HepG2 (cell line): ENCODE measurements at regions not wholly inside any gene's neighbourhood (a gene's known extent, or its start where the extent isn't known, plus 50 kb on each side); places are given as distances from the start of the nearest gene placed in this dataset.

Source experiments
- ATAC-seq: fragments of 200-7000 bp; cut with Tn5 transposase; 3 replicates; pipeline ENCODE4 v1.9.1; 2020; ENCODE audit warnings: mild to moderate bottlenecking, moderate library complexity
- BruUV-seq: library from RNA; stranded (reverse); fragments of 400-500 nt; replicated peaks from 2 replicates; lab custom pipeline; 2021; lab: Mats Ljungman, UMichigan
- CTCF ChIA-PET: fragments of 300-600 bp; formaldehyde crosslinking; extraction: SDS; loops from one replicate; lab custom pipeline; 2021; ENCODE audit warnings: low total read pairs, inconsistent platforms, low intra/inter-chr PET ratio; lab: Yijun Ruan, JAX
- POLR2A ChIA-PET: fragments of 350-600 bp; sonication (Branson Sonifier 250); formaldehyde crosslinking; loops from one replicate; lab custom pipeline; 2020; ENCODE audit warnings: antibody characterized with exemption, inconsistent platforms; lab: Yijun Ruan, JAX
- DNase-seq: peaks from one replicate; pipeline ENCODE4 v3.0.0-alpha.2; 2015; ENCODE audit warnings: low spot score
- FAIRE-seq: peaks from 3 replicates; lab custom pipeline; 2011; peaks lifted over from hg19 to GRCh38; lab: Jason Lieb, UNC
- H2AFZ ChIP-seq: one replicate; pipeline ENCODE4 v1.6.1; 2011; ENCODE audit warnings: low read length, inconsistent platforms
- H3K27ac ChIP-seq: fragments of 300-600 bp; 3 replicates; pipeline ENCODE4 v1.8.0; 2011; ENCODE audit warnings: mixed run types, mild to moderate bottlenecking, mixed read lengths, low read length, inconsistent platforms; ENCODE audit not compliant: insufficient read depth; ENCODE audit errors: extremely low read length
- H3K27me3 ChIP-seq, 2 experiments: fragments of 200-600 bp in 1 of 2; 2 replicates in 1 of 2; 3 replicates in 1 of 2; pipeline versions ENCODE4 v1.6.0 to v1.8.0; 2011; ENCODE audit warnings: low read length in 2 of 2, mild to moderate bottlenecking in 2 of 2, moderate library complexity in 2 of 2, inconsistent platforms in 1 of 2; ENCODE audit not compliant: insufficient read depth in 2 of 2, control insufficient read depth in 1 of 2
- H3K36me3 ChIP-seq, 2 experiments: fragments of 200-600 bp in 1 of 2; replicated peaks in 1 of 2; 2 replicates in 1 of 2; 3 replicates in 1 of 2; pipeline versions ENCODE4 v1.5.1 to v1.8.0; 2011; ENCODE audit warnings: low read length in 2 of 2, inconsistent platforms in 1 of 2; ENCODE audit not compliant: insufficient read depth in 2 of 2, control insufficient read depth in 1 of 2
- H3K4me1 ChIP-seq: 2 replicates; pipeline ENCODE4 v1.5.1; 2012; ENCODE audit warnings: low read length, inconsistent platforms; ENCODE audit not compliant: insufficient read depth
- H3K4me2 ChIP-seq: 2 replicates; pipeline ENCODE4 v1.6.0; 2011; ENCODE audit warnings: low read depth, low read length, inconsistent platforms
- H3K4me3 ChIP-seq, 3 experiments: fragments of 200-600 bp in 1 of 3; sonication (generic), shearing (Covaris generic) in 1 of 3; replicated peaks in 1 of 3; 2 replicates each; pipeline ENCODE4 v1.5.1; 2011 to 2016; ENCODE audit warnings: low read length in 3 of 3, inconsistent platforms in 2 of 3, low read depth in 2 of 3, mild to moderate bottlenecking in 2 of 3, control low read depth in 1 of 3, mixed read lengths in 1 of 3; ENCODE audit not compliant: insufficient read depth in 1 of 3
- H3K79me2 ChIP-seq: one replicate; pipeline ENCODE4 v1.6.1; 2011; ENCODE audit warnings: low read length, inconsistent platforms; ENCODE audit not compliant: insufficient read depth
- H3K9ac ChIP-seq: 2 replicates; pipeline ENCODE4 v1.6.0; 2011; ENCODE audit warnings: mild to moderate bottlenecking, low read depth, low read length, inconsistent platforms; ENCODE audit not compliant: insufficient read depth
- H3K9me3 ChIP-seq: 2 replicates; pipeline ENCODE4 v1.5.1; 2012; ENCODE audit warnings: mild to moderate bottlenecking, low read length
- H4K20me1 ChIP-seq: 2 replicates; pipeline ENCODE4 v1.6.0; 2011; ENCODE audit warnings: inconsistent platforms, mild to moderate bottlenecking, low read length, moderate library complexity; ENCODE audit not compliant: insufficient read depth
- IRF2 ChIP-seq: IDR thresholded peaks from 2 replicates; pipeline ENCODE4 v1.6.1; 2018; ENCODE audit warnings: missing genetic modification reagents, missing compliant biosample characterization
- JUN ChIP-seq: sonication (generic); formaldehyde crosslinking; IDR thresholded peaks from 2 replicates; pipeline ENCODE4 v1.4.0; 2020; ENCODE audit warnings: mild to moderate bottlenecking, missing genetic modification reagents
- REPIN1 ChIP-seq: sonication (generic); formaldehyde crosslinking; IDR thresholded peaks from 2 replicates; pipeline ENCODE4 v1.8.0; 2022; ENCODE audit warnings: missing genetic modification reagents, low read depth, mild to moderate bottlenecking, borderline replicate concordance
- TOE1 ChIP-seq: sonication (generic); formaldehyde crosslinking; IDR thresholded peaks from 2 replicates; pipeline ENCODE4 v1.4.0; 2020; ENCODE audit warnings: mild to moderate bottlenecking, missing genetic modification reagents
- ZMYM4 ChIP-seq: sonication (generic); formaldehyde crosslinking; IDR thresholded peaks from 2 replicates; pipeline ENCODE4 v1.8.1; 2023; ENCODE audit warnings: mild to moderate bottlenecking, missing genetic modification reagents
- WGBS: methylation state at CpG from one replicate; pipeline ENCODE4 v1.1.6; 2017; ENCODE audit warnings: low lambda C conversion rate; 5-methylcytosine and 5-hydroxymethylcytosine counted together
- in situ Hi-C: cut with HindIII; loops from 2 replicates; pipeline ENCODE4 v1.10.0; 2017; ENCODE audit warnings: low pct_unique_long_range_greater_than_20kb; ENCODE audit not compliant: extremely low pct_ligation_motif_present
- intact Hi-C: fragments of 100-400 bp; cut with micrococcal nuclease; formaldehyde crosslinking; loops from one replicate; pipeline ENCODE4 v1.10.0; 2022; ENCODE audit not compliant: unreplicated experiment
- TF ChIP-seq, protein P1 (sequence below): sonication (generic); formaldehyde crosslinking; IDR thresholded peaks from 2 replicates; pipeline ENCODE4 v1.4.0; 2020; ENCODE audit warnings: missing genetic modification reagents, borderline replicate concordance
- TF ChIP-seq, protein P2 (sequence below), 2 experiments: fragments of 450-650 bp in 1 of 2; sonication (generic) in 1 of 2; formaldehyde crosslinking in 1 of 2; IDR thresholded peaks; 2 replicates each; pipeline versions ENCODE4 v1.6.1 to v1.8.0; 2016 to 2022; ENCODE audit warnings: antibody characterized with exemption in 1 of 2, mild to moderate bottlenecking in 1 of 2, missing genetic modification reagents in 1 of 2

DNA sequence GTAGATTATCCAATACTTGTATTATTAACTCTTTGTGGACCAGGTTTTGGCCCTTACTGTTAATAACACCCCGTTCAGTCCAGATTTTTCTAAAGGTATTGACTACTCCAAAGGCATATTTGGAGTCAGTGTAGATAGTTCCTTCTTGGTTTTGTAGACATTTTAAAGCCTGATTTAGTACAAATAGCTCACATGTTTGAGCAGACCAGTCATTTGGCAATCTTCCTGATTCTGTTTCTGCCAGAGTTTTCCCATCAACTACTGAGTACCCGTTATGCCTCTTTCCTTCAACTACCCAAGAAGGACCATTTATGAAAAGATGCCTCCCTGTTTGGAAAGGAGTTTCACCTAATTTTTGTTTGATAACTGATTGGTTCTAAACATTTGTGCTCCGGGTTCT, 82.0 kb downstream of the CHCHD4 start:
- CTCF ChIA-PET: no interaction called here
- BruUV-seq: no TSS peak
- no peak overlapping the region for H3K9ac ChIP-seq
- no peak overlapping the region for H3K27ac ChIP-seq
- FAIRE-seq: no peak
- H3K36me3 ChIP-seq: no peaks in the 10 kb centered on the region
- no peaks in the 10 kb centered on the region for H4K20me1 ChIP-seq
- peaks cover 0 to 13% of the 10 kb centered on the region in 2 experiments; a peak in 2 of 5 replicates for H3K27me3 ChIP-seq
- H3K4me3 ChIP-seq: no peak overlapping the region
- WGBS: 12% methylated on average over 3 of the region's 3 CpGs
- in situ Hi-C loops (no loop called here), intact Hi-C loops (no loop called here)
- no peak for ATAC-seq
- POLR2A ChIA-PET: no interaction called here
- H3K79me2 ChIP-seq: no peaks in the 10 kb centered on the region
- no peak overlapping the region for H2AFZ ChIP-seq
- no peak overlapping the region for H3K4me2 ChIP-seq
- TF ChIP-seq IRF2 (no peak), TOE1 (CRISPR knock-in tag) (no peak), REPIN1 (CRISPR knock-in tag) (no peak), JUN (no peak), ZMYM4 (no peak)
- TF ChIP-seq, protein P1, sequence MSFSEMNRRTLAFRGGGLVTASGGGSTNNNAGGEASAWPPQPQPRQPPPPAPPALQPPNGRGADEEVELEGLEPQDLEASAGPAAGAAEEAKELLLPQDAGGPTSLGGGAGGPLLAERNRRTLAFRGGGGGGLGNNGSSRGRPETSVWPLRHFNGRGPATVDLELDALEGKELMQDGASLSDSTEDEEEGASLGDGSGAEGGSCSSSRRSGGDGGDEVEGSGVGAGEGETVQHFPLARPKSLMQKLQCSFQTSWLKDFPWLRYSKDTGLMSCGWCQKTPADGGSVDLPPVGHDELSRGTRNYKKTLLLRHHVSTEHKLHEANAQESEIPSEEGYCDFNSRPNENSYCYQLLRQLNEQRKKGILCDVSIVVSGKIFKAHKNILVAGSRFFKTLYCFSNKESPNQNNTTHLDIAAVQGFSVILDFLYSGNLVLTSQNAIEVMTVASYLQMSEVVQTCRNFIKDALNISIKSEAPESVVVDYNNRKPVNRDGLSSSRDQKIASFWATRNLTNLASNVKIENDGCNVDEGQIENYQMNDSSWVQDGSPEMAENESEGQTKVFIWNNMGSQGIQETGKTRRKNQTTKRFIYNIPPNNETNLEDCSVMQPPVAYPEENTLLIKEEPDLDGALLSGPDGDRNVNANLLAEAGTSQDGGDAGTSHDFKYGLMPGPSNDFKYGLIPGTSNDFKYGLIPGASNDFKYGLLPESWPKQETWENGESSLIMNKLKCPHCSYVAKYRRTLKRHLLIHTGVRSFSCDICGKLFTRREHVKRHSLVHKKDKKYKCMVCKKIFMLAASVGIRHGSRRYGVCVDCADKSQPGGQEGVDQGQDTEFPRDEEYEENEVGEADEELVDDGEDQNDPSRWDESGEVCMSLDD (CRISPR knock-in tag): no peak
- TF ChIP-seq, all 625 proteins: peak for 0
- no peak for DNase-seq
- Histone ChIP-seq H3K4me1 (no peaks in the 10 kb centered on the region), H3K9me3 (no peaks in the 10 kb centered on the region)

DNA sequence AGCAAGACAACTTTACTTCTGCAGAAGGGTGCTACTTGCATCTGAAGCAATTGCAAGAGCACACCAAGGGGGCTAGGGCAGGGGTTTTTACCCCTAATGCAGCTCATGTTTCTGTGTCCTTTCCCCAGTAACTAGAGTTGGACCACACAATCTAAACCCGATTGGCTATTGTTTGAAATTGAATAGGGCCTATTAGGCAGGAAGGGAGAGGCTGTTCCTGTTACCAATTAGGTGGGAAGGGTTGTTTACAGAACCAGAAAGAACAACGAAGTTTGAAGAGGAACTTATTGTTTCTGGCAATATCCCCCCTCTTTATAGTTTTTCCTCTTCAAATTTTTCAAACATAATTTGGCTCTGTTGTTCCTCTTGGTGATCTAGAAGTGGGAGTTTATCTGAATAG, 85.5 kb downstream of the CHCHD4 start:
- 2% methylated on average over 2 of the region's 2 CpGs for WGBS
- CTCF ChIA-PET: no interaction called here
- H3K79me2 ChIP-seq: no peaks in the 10 kb centered on the region
- TF ChIP-seq, protein P2, sequence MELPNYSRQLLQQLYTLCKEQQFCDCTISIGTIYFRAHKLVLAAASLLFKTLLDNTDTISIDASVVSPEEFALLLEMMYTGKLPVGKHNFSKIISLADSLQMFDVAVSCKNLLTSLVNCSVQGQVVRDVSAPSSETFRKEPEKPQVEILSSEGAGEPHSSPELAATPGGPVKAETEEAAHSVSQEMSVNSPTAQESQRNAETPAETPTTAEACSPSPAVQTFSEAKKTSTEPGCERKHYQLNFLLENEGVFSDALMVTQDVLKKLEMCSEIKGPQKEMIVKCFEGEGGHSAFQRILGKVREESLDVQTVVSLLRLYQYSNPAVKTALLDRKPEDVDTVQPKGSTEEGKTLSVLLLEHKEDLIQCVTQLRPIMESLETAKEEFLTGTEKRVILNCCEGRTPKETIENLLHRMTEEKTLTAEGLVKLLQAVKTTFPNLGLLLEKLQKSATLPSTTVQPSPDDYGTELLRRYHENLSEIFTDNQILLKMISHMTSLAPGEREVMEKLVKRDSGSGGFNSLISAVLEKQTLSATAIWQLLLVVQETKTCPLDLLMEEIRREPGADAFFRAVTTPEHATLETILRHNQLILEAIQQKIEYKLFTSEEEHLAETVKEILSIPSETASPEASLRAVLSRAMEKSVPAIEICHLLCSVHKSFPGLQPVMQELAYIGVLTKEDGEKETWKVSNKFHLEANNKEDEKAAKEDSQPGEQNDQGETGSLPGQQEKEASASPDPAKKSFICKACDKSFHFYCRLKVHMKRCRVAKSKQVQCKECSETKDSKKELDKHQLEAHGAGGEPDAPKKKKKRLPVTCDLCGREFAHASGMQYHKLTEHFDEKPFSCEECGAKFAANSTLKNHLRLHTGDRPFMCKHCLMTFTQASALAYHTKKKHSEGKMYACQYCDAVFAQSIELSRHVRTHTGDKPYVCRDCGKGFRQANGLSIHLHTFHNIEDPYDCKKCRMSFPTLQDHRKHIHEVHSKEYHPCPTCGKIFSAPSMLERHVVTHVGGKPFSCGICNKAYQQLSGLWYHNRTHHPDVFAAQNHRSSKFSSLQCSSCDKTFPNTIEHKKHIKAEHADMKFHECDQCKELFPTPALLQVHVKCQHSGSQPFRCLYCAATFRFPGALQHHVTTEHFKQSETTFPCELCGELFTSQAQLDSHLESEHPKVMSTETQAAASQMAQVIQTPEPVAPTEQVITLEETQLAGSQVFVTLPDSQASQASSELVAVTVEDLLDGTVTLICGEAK (IDR thresholded peaks at IDR 0.05): no peak
- TF ChIP-seq, protein P2 (CRISPR knock-in tag; IDR thresholded peaks at IDR 0.05): no peak

More for the DNA sequence above, 85.5 kb downstream of the CHCHD4 start:
- H3K4me1 ChIP-seq: no peaks in the 10 kb centered on the region
- no peaks in the 10 kb centered on the region for H3K9me3 ChIP-seq
- in situ Hi-C loops (no loop called here), intact Hi-C loops (no loop called here)
- BruUV-seq: no TSS peak
- no peak for ATAC-seq
- H3K4me3 ChIP-seq: no peak overlapping the region
- H3K27ac ChIP-seq: no peak overlapping the region
- H3K9ac ChIP-seq: no peak overlapping the region
- POLR2A ChIA-PET: no interaction called here
- no peaks in the 10 kb centered on the region for H3K36me3 ChIP-seq
- FAIRE-seq: no peak
- H4K20me1 ChIP-seq: no peaks in the 10 kb centered on the region
- no peak for DNase-seq
- peaks cover 0 to 4% of the 10 kb centered on the region in 2 experiments; a peak in 1 of 5 replicates for H3K27me3 ChIP-seq
- H3K4me2 ChIP-seq: no peak overlapping the region
- no peak overlapping the region for H2AFZ ChIP-seq
